Occipital lobe (tissue), 1 donor: ENCODE measurements at regions not wholly inside any gene's neighbourhood (a gene's known extent, or its start where the extent isn't known, plus 50 kb on each side); places are given as distances from the start of the nearest gene placed in this dataset.

ENCODE experiments used
- DNase-seq: peaks from one replicate; lab custom pipeline; 2025; lab: John Stamatoyannopoulos, UW

GRCh38 chr11:110833033-110833484 lies 120.8 kb upstream of the ARHGAP20 start:
- no peak for DNase-seq

GRCh38 chr11:110832539-110832938 lies 120.3 kb upstream of the ARHGAP20 start:
- no peak for DNase-seq

- DNase-seq = no peak
Measured at GRCh38 chr11:110832080-110832479, 119.8 kb upstream of the ARHGAP20 start.

- no peak for DNase-seq
Measured at GRCh38 chr11:110830747-110831146, 118.5 kb upstream of the ARHGAP20 start.

GRCh38 chr11:110830344-110830743 lies 118.1 kb upstream of the ARHGAP20 start:
- DNase-seq = no peak

GRCh38 chr11:110829873-110830272 lies 117.6 kb upstream of the ARHGAP20 start:
- DNase-seq = no peak

- DNase-seq = no peak
Measured at GRCh38 chr11:110828086-110828485, 115.8 kb upstream of the ARHGAP20 start.

- DNase-seq = no peak
Measured at GRCh38 chr11:110827276-110827675, 115.0 kb upstream of the ARHGAP20 start.

- DNase-seq = no peak
Measured at GRCh38 chr11:110824912-110825620, 112.8 kb upstream of the ARHGAP20 start.

- DNase-seq = no peak
Measured at GRCh38 chr11:110818032-110818687, 105.9 kb upstream of the ARHGAP20 start.

- no peak for DNase-seq
Measured at GRCh38 chr11:110812086-110812733, 100.0 kb upstream of the ARHGAP20 start.

GRCh38 chr11:110809417-110810199 lies 97.4 kb upstream of the ARHGAP20 start:
- DNase-seq = no peak

- no peak for DNase-seq
Measured at GRCh38 chr11:110808248-110808647, 96.0 kb upstream of the ARHGAP20 start.

- DNase-seq = no peak
Measured at GRCh38 chr11:110807801-110808200, 95.6 kb upstream of the ARHGAP20 start.

- no peak for DNase-seq
Measured at GRCh38 chr11:110805756-110806155, 93.5 kb upstream of the ARHGAP20 start.

- DNase-seq = no peak
Measured at GRCh38 chr11:110802162-110802561, 89.9 kb upstream of the ARHGAP20 start.

GRCh38 chr11:110801328-110801727 lies 89.1 kb upstream of the ARHGAP20 start:
- no peak for DNase-seq

- no peak for DNase-seq
Measured at GRCh38 chr11:110798201-110798900, 86.1 kb upstream of the ARHGAP20 start.

GRCh38 chr11:110797453-110797852 lies 85.2 kb upstream of the ARHGAP20 start:
- DNase-seq = no peak

GRCh38 chr11:110795112-110795624 lies 82.9 kb upstream of the ARHGAP20 start:
- no peak for DNase-seq

- DNase-seq = no peak
Measured at GRCh38 chr11:110793556-110793955, 81.3 kb upstream of the ARHGAP20 start.
